BLaER1 treated with 17β-estradiol and CSF1 and Interleukin-3, amounts not matched to agents 10 nM and 100 nM (cell line): ENCODE measurements at regions not wholly inside any gene's neighbourhood (a gene's known extent, or its start where the extent isn't known, plus 50 kb on each side); places are given as distances from the start of the nearest gene placed in this dataset.

Experiments
- H3K27ac ChIP-seq, 11 experiments: shearing (Covaris generic); formaldehyde crosslinking; 2 replicates each; pipeline ENCODE4 v1.8.1; 2022
- H3K27me3 ChIP-seq, 11 experiments: shearing (Covaris generic); formaldehyde crosslinking; 2 replicates each; pipeline ENCODE4 v1.8.1; 2022
- H3K36me3 ChIP-seq, 11 experiments: shearing (Covaris generic); formaldehyde crosslinking; 2 replicates each; pipeline ENCODE4 v1.8.1; 2022
- H3K4me1 ChIP-seq, 10 experiments: shearing (Covaris generic); formaldehyde crosslinking; 2 replicates each; pipeline ENCODE4 v1.8.1; 2022
- H3K4me2 ChIP-seq, 11 experiments: shearing (Covaris generic); formaldehyde crosslinking; 2 replicates each; pipeline ENCODE4 v1.8.1; 2022
- H3K4me3 ChIP-seq, 10 experiments: shearing (Covaris generic); formaldehyde crosslinking; 2 replicates each; pipeline ENCODE4 v1.8.1; 2022
- H3K9ac ChIP-seq, 11 experiments: shearing (Covaris generic); formaldehyde crosslinking; 2 replicates each; pipeline ENCODE4 v1.8.1; 2022
- H3K9me3 ChIP-seq, 11 experiments: shearing (Covaris generic); formaldehyde crosslinking; replicated peaks in 1 of 11; 2 replicates each; pipeline ENCODE4 v1.8.1; 2022
- H4K20me1 ChIP-seq, 11 experiments: shearing (Covaris generic); formaldehyde crosslinking; 2 replicates each; pipeline ENCODE4 v1.8.1; 2022
- Cebpa-rat ChIP-seq, 11 experiments: shearing (Covaris generic); IDR thresholded peaks; 2 replicates each; pipeline ENCODE4 v1.8.1; 2022

DNA sequence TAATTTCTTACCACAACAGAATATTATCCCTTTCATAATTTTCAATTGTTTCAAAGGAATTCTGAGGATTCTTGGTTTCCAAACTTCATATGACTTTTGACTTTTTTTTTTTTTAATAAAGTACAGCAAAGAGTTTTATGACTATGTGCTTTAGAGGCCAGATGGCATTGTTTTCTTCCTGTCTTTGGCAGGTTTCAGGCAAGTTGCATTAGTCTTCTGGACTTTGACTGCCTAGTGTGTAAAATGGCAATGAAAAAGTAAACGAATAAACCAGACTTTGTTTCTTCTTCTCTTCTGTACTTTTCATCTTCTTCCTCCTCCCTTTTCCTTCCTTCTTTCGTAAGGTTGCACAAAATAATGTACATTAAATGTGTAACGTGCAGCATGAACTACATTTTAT lies 172.6 kb upstream of the RBFOX1 start:
- no peaks in the 10 kb centered on the region for H3K27me3 ChIP-seq
- H3K36me3 ChIP-seq = no peaks in the 10 kb centered on the region
- no peak overlapping the region for H3K27ac ChIP-seq
- no peak overlapping the region for H3K4me3 ChIP-seq
- H4K20me1 ChIP-seq = no peaks in the 10 kb centered on the region
- peaks cover 0 to 6% (median 0%) of the 10 kb centered on the region in 10 experiments; a peak in 1 of 20 replicates for H3K4me1 ChIP-seq
- TF ChIP-seq Cebpa-rat (IDR thresholded peaks at IDR 0.05) = no peak
- H3K4me2 ChIP-seq = no peak overlapping the region
- no peaks in the 10 kb centered on the region for H3K9me3 ChIP-seq
- no peak overlapping the region for H3K9ac ChIP-seq

DNA sequence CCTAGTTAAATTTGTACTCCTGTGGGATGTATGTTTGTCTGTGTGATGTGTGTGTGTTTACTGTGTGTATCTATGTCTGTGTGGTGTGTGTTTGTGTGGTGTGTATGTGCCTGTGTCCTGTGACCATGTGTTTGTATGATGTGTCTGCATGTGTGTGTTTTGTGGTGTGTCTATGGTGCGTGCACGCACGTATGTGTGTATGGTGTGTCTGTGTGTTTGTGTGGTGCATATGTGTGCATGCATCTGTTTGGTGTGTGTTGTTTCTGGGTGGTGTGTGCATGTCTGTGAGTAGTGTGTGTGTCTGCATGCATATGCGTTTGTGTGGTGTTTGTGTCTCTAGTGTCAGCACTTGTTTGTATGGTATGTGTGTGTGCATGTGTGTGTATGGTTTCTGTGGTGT lies 174.2 kb upstream of the RBFOX1 start:
- Histone ChIP-seq H4K20me1 (no peaks in the 10 kb centered on the region), H3K9ac (no peak overlapping the region), H3K36me3 (no peaks in the 10 kb centered on the region), H3K9me3 (no peaks in the 10 kb centered on the region), H3K4me2 (no peak overlapping the region), H3K4me3 (no peak overlapping the region), H3K27me3 (no peaks in the 10 kb centered on the region), H3K4me1 (peaks cover 0 to 6% (median 0%) of the 10 kb centered on the region in 10 experiments; a peak in 1 of 20 replicates), H3K27ac (no peak overlapping the region)
- TF ChIP-seq Cebpa-rat (IDR thresholded peaks at IDR 0.05) = no peak

DNA sequence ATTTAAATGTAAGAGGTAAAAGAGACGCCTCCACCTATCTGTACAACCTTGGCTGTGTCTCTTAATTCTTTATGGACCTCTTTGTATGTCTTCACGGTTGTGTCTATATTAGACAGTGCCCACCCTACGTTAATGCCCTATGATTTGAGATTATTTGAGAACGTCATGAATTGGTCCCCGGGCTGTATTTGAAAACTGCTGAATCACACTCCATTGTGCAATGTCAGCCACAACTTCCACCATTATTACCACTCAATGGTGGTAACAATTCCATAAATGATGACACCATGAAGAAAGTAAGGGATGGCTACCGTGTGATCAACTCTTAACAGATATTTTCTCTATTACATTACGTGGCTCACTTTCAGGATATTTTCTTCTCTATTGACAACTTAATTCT lies 182.4 kb upstream of the RBFOX1 start:
- H3K4me1 ChIP-seq = 0 out of 20 replicates have a peak, but pooled peaks cover 0 to 7% (median 0%) of the 10 kb centered on the region in 10 experiments
- H4K20me1 ChIP-seq = no peaks in the 10 kb centered on the region
- H3K9me3 ChIP-seq = peaks cover 0 to 6% (median 0%) of the 10 kb centered on the region in 11 experiments; a peak in 1 of 22 replicates
- no peak for TF ChIP-seq Cebpa-rat (IDR thresholded peaks at IDR 0.05)
- H3K9ac ChIP-seq = no peak overlapping the region
- no peak overlapping the region for H3K4me3 ChIP-seq
- peak overlapping the region in 1 of 11 experiments; percentile 20; a peak in 1 of 22 replicates for H3K4me2 ChIP-seq
- no peak overlapping the region for H3K27ac ChIP-seq
- H3K36me3 ChIP-seq = no peaks in the 10 kb centered on the region
- H3K27me3 ChIP-seq = no peaks in the 10 kb centered on the region

DNA sequence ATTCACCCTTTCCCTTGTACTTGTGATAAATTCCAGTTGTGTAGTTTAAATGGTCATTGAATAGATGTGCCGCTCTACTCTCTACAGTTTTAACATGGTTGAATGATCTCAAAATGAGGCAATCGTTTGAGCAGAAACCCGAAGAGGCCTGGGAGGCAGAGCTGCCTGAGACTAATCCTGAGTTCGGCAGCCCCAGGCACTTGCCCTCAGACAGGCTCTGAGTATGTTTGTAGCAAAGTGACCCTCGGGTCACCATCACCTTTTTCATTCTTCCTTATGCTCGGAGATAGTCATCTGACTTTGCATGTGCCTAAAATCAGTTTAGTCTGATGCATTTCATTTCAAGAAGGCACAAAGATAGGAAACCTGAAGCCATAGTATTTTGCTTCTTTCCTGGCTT lies 184.0 kb upstream of the RBFOX1 start:
- Histone ChIP-seq H3K4me3 (no peak overlapping the region), H3K4me2 (no peak overlapping the region), H3K9me3 (peaks cover 0 to 6% (median 0%) of the 10 kb centered on the region in 11 experiments; a peak in 1 of 22 replicates), H3K27me3 (no peaks in the 10 kb centered on the region), H4K20me1 (no peaks in the 10 kb centered on the region), H3K4me1 (0 out of 20 replicates have a peak, but pooled peaks cover 0 to 7% (median 0%) of the 10 kb centered on the region in 10 experiments), H3K36me3 (no peaks in the 10 kb centered on the region), H3K27ac (no peak overlapping the region), H3K9ac (no peak overlapping the region)
- no peak for TF ChIP-seq Cebpa-rat (IDR thresholded peaks at IDR 0.05)

DNA sequence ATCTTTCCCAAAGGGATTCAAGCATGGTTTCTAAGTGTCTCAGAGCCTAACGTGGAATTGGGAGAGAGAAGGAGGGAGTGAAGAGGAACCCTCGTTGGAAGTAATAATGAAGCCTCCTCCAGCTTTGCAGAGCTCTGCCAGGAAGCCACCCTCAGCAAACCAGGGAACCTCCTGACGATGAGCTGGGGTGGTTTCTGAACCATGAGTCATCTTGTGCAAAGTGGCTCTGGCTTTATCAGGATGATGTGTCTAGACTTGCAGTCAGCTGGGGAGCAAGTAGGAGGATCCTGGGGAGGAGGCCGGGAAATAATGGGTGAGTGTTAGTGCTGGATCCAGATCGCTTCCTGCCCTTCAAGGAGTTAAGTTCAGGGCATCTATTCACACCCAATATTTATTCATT lies 191.7 kb upstream of the RBFOX1 start:
- Histone ChIP-seq H3K9me3 (no peaks in the 10 kb centered on the region), H3K4me1 (peaks cover 0 to 12% (median 0%) of the 10 kb centered on the region in 10 experiments; a peak in 4 of 20 replicates), H3K4me2 (peak overlapping the region in 2 of 11 experiments; percentile 22 to 55; a peak in 3 of 22 replicates), H3K9ac (no peak overlapping the region), H4K20me1 (no peaks in the 10 kb centered on the region), H3K27ac (no peak overlapping the region), H3K4me3 (no peak overlapping the region), H3K36me3 (no peaks in the 10 kb centered on the region), H3K27me3 (no peaks in the 10 kb centered on the region)
- no peak for TF ChIP-seq Cebpa-rat (IDR thresholded peaks at IDR 0.05)

DNA sequence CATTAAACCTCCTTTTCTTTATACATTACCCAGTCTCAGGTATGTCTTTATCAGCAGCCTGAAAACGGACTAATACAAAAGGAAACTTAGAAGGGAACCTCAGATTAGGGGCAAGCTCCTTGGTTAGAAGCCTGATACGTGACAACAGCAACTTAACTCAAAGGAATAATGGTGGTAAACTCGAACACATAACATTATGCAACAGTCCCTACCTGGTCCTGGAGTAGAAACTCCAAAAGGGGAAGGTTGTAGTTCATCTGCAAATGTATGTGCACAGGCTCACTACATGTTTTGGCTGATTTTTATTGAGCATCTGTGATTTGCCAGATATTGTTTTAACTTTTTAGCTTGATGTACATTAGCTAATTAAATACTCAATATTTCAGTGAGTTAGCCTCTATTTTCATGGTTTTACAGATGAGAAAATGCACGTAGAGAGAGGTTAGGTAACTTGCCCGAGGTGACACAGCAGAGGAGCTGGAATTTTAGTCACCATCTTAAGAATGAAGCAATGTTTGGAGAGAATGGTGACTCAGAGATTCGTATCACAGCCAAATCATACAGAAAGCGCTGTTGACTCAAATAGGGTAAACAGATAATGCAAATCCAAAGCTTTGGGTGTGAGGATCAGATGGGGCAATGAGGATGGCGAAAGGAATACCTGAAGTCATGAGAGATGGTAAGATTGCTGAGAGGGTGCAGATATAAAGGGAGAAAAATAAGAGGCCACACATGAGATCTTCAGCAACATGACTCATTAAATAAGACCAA lies 194.9 kb upstream of the RBFOX1 start:
- Histone ChIP-seq H3K4me1 (peaks cover 0 to 12% (median 0%) of the 10 kb centered on the region in 10 experiments; a peak in 4 of 20 replicates), H3K36me3 (no peaks in the 10 kb centered on the region), H3K9ac (no peak overlapping the region), H3K27me3 (no peaks in the 10 kb centered on the region), H3K4me2 (no peak overlapping the region), H3K4me3 (no peak overlapping the region), H3K27ac (no peak overlapping the region), H3K9me3 (no peaks in the 10 kb centered on the region), H4K20me1 (no peaks in the 10 kb centered on the region)
- peak in 6 of 11 experiments; percentile 23 to 75 (median 46); a peak in 4 of 22 replicates for TF ChIP-seq Cebpa-rat (IDR thresholded peaks at IDR 0.05)

DNA sequence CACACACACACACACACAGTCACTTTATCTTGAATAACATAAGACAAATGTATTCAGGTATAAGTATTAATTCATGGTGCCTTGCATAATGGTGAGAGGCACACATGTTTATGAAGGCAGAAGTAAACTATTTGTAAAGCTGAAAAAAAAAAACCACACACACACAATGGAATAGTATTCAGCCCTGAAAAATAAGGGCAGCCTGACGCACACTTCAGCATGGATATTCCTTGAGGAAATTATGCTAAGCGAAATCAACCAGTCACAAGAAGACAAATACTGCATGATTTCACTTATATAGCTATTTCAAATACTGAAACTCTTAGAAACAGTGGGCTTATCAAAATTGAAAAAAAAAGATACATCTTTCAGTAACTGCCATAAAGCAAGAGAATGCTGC lies 200.2 kb upstream of the RBFOX1 start:
- no peak overlapping the region for H3K4me3 ChIP-seq
- H3K27ac ChIP-seq = no peak overlapping the region
- no peak overlapping the region for H3K4me2 ChIP-seq
- H3K4me1 ChIP-seq = no peaks in the 10 kb centered on the region
- TF ChIP-seq Cebpa-rat (IDR thresholded peaks at IDR 0.05) = no peak
- H3K9ac ChIP-seq = no peak overlapping the region
- H3K36me3 ChIP-seq = no peaks in the 10 kb centered on the region
- no peaks in the 10 kb centered on the region for H3K9me3 ChIP-seq
- H3K27me3 ChIP-seq = no peaks in the 10 kb centered on the region
- no peaks in the 10 kb centered on the region for H4K20me1 ChIP-seq

DNA sequence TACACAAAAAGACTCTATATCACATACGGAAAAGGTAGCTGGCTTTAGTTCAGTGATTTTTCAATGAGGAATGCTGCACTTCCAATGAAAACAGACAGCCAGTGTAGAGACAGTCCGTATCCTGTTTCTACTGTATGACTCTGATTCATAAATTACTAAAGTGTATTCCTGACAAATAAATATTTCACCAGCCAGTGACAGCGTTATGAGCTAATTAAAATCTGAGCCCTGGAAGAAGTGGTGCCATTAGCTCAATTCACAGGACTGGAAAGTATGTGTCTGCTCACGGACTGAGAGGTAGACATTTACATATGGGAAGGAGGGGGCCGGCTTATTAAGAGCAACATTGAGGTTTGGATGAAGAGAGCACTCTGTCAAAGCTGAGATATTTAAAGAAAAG lies 207.9 kb upstream of the RBFOX1 start:
- H3K9me3 ChIP-seq = no peaks in the 10 kb centered on the region
- H3K27me3 ChIP-seq = no peaks in the 10 kb centered on the region
- no peaks in the 10 kb centered on the region for H4K20me1 ChIP-seq
- H3K4me3 ChIP-seq = no peak overlapping the region
- no peaks in the 10 kb centered on the region for H3K36me3 ChIP-seq
- no peak for TF ChIP-seq Cebpa-rat (IDR thresholded peaks at IDR 0.05)
- no peak overlapping the region for H3K9ac ChIP-seq
- no peak overlapping the region for H3K27ac ChIP-seq
- H3K4me1 ChIP-seq = no peaks in the 10 kb centered on the region
- H3K4me2 ChIP-seq = no peak overlapping the region

DNA sequence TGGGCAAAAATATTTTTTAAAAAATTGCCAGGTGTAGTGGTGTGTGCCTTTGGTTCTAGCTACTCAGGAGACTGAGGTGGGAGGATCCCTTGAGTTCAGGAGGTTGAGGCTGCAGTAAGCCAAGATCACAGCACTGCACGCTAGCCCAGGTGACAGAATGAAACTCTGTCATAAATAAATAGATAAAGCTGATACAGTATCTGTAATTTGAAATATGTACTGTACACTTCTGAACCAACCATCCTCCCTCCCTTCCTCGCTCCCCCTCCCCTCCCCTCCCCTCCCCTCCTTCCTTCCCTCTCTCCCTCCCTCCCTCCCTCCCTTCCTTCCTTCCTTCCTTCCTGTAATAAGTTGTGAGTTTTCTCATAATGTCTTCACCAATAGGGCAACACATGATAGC lies 208.4 kb upstream of the RBFOX1 start:
- Histone ChIP-seq H3K9me3 (no peaks in the 10 kb centered on the region), H3K4me1 (no peaks in the 10 kb centered on the region), H3K27me3 (no peaks in the 10 kb centered on the region), H3K4me2 (no peak overlapping the region), H3K4me3 (no peak overlapping the region), H3K27ac (no peak overlapping the region), H3K9ac (no peak overlapping the region), H3K36me3 (no peaks in the 10 kb centered on the region), H4K20me1 (no peaks in the 10 kb centered on the region)
- TF ChIP-seq Cebpa-rat (IDR thresholded peaks at IDR 0.05) = no peak

DNA sequence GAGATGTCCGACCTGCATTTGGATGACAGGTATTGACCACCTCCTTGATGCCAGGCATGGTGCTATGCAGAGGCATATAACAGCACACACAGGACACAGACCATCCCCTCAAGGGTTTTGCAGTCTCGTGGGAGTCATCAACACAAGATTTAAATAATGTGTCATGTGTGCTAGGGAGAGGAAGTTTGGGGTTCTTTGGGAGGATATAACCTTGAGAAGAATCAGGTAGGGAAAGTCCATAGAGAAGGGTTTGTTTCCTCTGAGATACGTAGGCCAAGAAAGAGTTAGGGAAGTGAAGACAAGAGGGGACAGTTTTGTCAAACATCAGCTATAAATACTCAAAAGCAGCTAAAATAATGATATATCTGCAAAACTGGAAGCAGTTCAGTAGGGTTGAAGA lies 215.9 kb upstream of the RBFOX1 start:
- Histone ChIP-seq H3K4me1 (peaks cover 0 to 15% (median 0%) of the 10 kb centered on the region in 10 experiments; a peak in 5 of 20 replicates), H3K4me2 (peak overlapping the region in 3 of 11 experiments; percentile 11 to 45 (median 34); a peak in 5 of 22 replicates), H3K27ac (no peak overlapping the region), H4K20me1 (no peaks in the 10 kb centered on the region), H3K9ac (no peak overlapping the region), H3K36me3 (no peaks in the 10 kb centered on the region), H3K27me3 (no peaks in the 10 kb centered on the region), H3K9me3 (no peaks in the 10 kb centered on the region), H3K4me3 (no peak overlapping the region)
- TF ChIP-seq Cebpa-rat (IDR thresholded peaks at IDR 0.05) = no peak
